ENCODE measurements at regions not wholly inside any gene's neighbourhood (a gene's known extent, or its start where the extent isn't known, plus 50 kb on each side); places are given as distances from the start of the nearest gene placed in this dataset.

DNA sequence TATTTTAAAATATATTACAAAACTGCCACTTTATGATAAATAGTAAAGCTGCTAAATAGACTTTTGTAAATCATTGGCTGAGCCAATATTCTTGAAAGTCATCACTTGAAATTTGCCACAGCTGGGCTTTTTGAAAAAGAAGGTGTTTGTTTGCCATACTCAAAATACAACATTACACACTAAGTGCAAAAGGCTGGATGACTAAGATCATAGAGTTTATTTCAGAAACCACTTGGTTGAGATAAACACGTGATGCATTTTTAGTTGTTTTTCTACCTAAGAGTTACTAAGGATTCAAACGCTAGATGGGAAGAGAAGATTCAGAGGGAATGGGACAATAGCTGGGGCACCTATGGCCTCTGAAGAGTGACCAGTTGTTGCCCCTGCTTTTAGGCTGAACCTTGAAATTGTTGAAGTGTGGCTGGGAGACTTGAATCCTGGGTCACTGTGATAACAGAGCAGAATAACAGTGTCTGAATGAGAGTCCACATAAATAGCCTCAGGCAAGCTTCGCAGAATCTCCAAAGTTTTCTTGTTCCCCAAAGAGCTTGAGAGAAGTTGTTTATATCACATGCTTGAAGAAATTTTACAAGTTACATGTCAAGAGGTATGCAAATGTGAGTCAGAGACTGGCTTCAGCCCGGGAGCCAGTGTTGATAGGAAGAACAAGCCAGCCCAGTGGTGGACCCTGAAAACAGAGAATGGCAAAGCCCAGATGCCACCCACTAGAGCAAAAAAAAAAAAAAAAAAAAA is 409.8 kb downstream of the GPD2 start:
- no peaks in the 10 kb centered on the region for H3K9me3 ChIP-seq (ENCODE audit: low read depth, low read length)
- no peak overlapping the region for H3K9ac ChIP-seq (ENCODE audit: insufficient read length)
- H3K4me3 ChIP-seq = no peak overlapping the region
- no peak overlapping the region for H3K27ac ChIP-seq
- TF ChIP-seq FOXP2 (optimal IDR thresholded peaks at IDR 0.05; ENCODE audit: control extremely low read depth, extremely low read length, insufficient read depth) = no peak
- no peak for TF ChIP-seq POLR2AphosphoS5 (IDR thresholded peaks at IDR 0.05; ENCODE audit: borderline replicate concordance, low read depth, low read length)
- TF ChIP-seq EZH2 (IDR thresholded peaks at IDR 0.05) = no peak
- no peaks in the 10 kb centered on the region for H3K36me3 ChIP-seq (ENCODE audit: insufficient read depth, low read length)
- DNase-seq (ENCODE audit: low read depth, low spot score) = no peak

DNA sequence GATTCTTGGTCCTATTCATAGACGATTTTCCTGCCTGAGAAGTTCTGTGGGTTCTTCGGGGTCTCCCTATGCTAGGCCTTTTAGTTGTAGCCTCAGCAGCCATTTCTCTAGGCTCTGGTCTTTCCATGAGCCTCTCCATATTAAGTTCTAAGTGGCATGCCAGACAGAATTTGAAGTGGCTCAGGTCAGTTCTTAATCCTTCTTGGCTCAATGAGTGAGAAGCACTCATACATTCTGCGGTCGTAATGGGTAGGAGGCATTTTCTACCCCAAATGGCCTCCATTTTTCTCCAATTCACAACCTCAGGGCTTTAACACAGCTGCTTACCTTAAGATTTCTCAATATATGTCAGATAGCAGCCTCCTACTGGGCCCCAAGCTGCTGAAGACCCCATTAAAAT is 405.3 kb upstream of the GALNT5 start:
- Histone ChIP-seq H3K4me3 (no peak overlapping the region), H3K27ac (no peak overlapping the region), H3K36me3 (ENCODE audit: insufficient read depth, low read length) (no peaks in the 10 kb centered on the region), H3K9ac (ENCODE audit: insufficient read length) (no peak overlapping the region), H3K9me3 (ENCODE audit: low read depth, low read length) (no peaks in the 10 kb centered on the region)
- no peak for DNase-seq (ENCODE audit: low read depth, low spot score)
- TF ChIP-seq FOXP2 (optimal IDR thresholded peaks at IDR 0.05; ENCODE audit: control extremely low read depth, extremely low read length, insufficient read depth) (no peak), EZH2 (IDR thresholded peaks at IDR 0.05) (no peak), POLR2AphosphoS5 (IDR thresholded peaks at IDR 0.05; ENCODE audit: borderline replicate concordance, low read depth, low read length) (no peak)

DNA sequence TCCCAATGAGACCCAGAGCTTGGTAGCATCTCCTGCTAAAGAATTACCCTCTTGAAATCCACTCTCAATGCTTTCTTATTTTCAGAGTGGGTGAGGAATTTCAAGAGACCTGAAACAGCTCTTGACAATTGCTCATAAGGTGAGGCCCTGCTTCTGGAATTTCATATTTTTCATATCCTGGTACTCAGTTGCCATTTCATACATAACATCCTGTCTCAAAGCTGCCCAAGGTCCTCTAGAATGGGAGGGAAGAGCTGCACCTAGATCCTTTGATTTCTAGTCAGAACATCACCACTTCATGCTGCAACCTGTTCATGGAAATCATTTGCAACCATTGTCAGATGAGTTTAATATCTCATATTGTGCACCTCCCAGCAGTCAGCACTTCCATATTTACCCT is 404.8 kb upstream of the GALNT5 start:
- no peak for TF ChIP-seq FOXP2 (optimal IDR thresholded peaks at IDR 0.05; ENCODE audit: control extremely low read depth, extremely low read length, insufficient read depth)
- no peak for TF ChIP-seq POLR2AphosphoS5 (IDR thresholded peaks at IDR 0.05; ENCODE audit: borderline replicate concordance, low read depth, low read length)
- TF ChIP-seq EZH2 (IDR thresholded peaks at IDR 0.05) = no peak
- H3K36me3 ChIP-seq (ENCODE audit: insufficient read depth, low read length) = no peaks in the 10 kb centered on the region
- no peak overlapping the region for H3K4me3 ChIP-seq
- H3K9ac ChIP-seq (ENCODE audit: insufficient read length) = no peak overlapping the region
- H3K27ac ChIP-seq = no peak overlapping the region
- no peaks in the 10 kb centered on the region for H3K9me3 ChIP-seq (ENCODE audit: low read depth, low read length)
- no peak for DNase-seq (ENCODE audit: low read depth, low spot score)

DNA sequence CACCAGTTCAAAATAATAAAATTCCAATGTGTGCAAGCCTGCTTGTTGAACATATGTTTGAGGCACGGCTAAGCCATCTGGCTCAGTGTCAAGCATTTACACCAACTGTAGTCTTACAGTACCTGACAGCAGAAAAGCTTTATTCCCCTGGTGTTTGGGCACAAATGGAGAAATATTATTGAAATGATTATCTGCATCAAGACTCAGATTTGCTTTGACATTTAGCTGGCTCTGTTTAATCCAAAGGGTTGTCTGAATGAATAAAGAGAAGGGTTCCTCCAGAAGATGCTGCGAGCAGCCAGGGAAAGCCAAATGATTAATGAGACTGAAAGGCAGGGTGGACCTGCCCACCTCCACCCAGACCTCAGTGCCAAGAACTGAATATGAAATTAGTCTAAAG is 393.2 kb upstream of the GALNT5 start:
- no peak overlapping the region for H3K27ac ChIP-seq
- no peak for DNase-seq (ENCODE audit: low read depth, low spot score)
- H3K9ac ChIP-seq (ENCODE audit: insufficient read length) = no peak overlapping the region
- no peak for TF ChIP-seq EZH2 (IDR thresholded peaks at IDR 0.05)
- TF ChIP-seq FOXP2 (optimal IDR thresholded peaks at IDR 0.05; ENCODE audit: control extremely low read depth, extremely low read length, insufficient read depth) = no peak
- no peak for TF ChIP-seq POLR2AphosphoS5 (IDR thresholded peaks at IDR 0.05; ENCODE audit: borderline replicate concordance, low read depth, low read length)
- H3K9me3 ChIP-seq (ENCODE audit: low read depth, low read length) = no peaks in the 10 kb centered on the region
- H3K36me3 ChIP-seq (ENCODE audit: insufficient read depth, low read length) = no peaks in the 10 kb centered on the region
- no peak overlapping the region for H3K4me3 ChIP-seq

DNA sequence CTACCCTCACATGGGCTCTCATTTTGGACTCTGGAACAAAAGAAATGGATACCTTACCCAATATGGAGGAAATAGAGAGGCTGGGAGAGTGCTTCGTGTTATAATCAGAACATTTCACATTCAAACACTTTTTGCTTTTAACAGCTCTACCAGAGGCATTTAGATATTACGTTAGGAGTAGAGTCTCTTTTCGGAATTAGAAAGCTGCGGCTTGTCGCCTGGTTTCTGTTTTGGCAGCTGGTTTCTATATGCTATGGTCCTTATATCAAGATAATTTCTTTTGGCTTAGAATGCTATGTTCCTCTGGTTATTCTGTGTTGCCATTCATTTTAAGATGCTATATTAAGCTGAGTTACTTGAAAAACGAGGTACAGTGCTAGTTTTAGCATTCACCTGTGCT is 392.8 kb upstream of the GALNT5 start:
- DNase-seq (ENCODE audit: low read depth, low spot score) = no peak
- Histone ChIP-seq H3K9ac (ENCODE audit: insufficient read length) (no peak overlapping the region), H3K36me3 (ENCODE audit: insufficient read depth, low read length) (no peaks in the 10 kb centered on the region), H3K4me3 (no peak overlapping the region), H3K27ac (no peak overlapping the region), H3K9me3 (ENCODE audit: low read depth, low read length) (no peaks in the 10 kb centered on the region)
- TF ChIP-seq FOXP2 (optimal IDR thresholded peaks at IDR 0.05; ENCODE audit: control extremely low read depth, extremely low read length, insufficient read depth) (no peak), EZH2 (IDR thresholded peaks at IDR 0.05) (no peak), POLR2AphosphoS5 (IDR thresholded peaks at IDR 0.05; ENCODE audit: borderline replicate concordance, low read depth, low read length) (no peak)

DNA sequence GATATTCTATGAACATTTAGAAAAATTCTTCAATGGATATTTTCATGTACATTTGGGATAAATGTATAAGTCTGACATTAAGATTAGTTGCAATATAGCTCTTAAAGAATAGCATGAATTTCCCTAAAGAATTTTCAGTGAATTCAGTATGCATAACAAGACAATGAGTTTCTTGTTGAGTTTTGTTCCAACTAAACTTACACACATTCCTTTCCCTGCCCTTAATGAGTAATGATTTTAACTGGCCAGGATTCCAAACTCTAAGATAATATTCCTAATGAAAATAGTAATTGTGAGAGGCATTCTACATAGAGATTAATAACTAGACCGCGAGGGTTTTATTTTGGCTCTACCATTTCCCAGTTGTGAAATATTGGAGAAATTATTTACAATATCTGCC is 390.3 kb upstream of the GALNT5 start:
- H3K9ac ChIP-seq (ENCODE audit: insufficient read length) = no peak overlapping the region
- no peak overlapping the region for H3K27ac ChIP-seq
- H3K4me3 ChIP-seq = no peak overlapping the region
- no peak for DNase-seq (ENCODE audit: low read depth, low spot score)
- H3K9me3 ChIP-seq (ENCODE audit: low read depth, low read length) = no peaks in the 10 kb centered on the region
- H3K36me3 ChIP-seq (ENCODE audit: insufficient read depth, low read length) = no peaks in the 10 kb centered on the region
- no peak for TF ChIP-seq FOXP2 (optimal IDR thresholded peaks at IDR 0.05; ENCODE audit: control extremely low read depth, extremely low read length, insufficient read depth)
- TF ChIP-seq POLR2AphosphoS5 (IDR thresholded peaks at IDR 0.05; ENCODE audit: borderline replicate concordance, low read depth, low read length) = no peak
- no peak for TF ChIP-seq EZH2 (IDR thresholded peaks at IDR 0.05)

DNA sequence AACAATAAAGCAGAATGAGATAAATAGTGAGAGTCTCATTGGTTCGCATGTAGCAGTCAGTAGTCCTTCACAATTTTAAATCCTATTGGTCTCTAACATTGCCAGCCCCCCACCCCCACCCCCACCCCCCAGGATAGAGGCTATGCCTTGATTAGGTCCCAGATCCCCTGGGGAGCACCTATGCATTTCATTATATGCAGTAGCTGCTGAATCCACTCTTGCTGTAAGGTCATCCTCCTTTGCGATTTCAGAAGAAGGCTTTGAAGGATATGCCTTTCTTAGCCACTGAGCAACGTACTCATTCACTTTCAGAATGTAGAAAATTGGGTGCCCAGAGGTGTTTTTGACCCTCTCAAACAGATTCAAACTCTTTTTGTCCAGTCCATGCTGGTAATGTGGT is 382.8 kb upstream of the GALNT5 start:
- H3K36me3 ChIP-seq (ENCODE audit: insufficient read depth, low read length) = no peaks in the 10 kb centered on the region
- no peak for DNase-seq (ENCODE audit: low read depth, low spot score)
- TF ChIP-seq POLR2AphosphoS5 (IDR thresholded peaks at IDR 0.05; ENCODE audit: borderline replicate concordance, low read depth, low read length) (no peak), FOXP2 (optimal IDR thresholded peaks at IDR 0.05; ENCODE audit: control extremely low read depth, extremely low read length, insufficient read depth) (no peak)
- H3K9me3 ChIP-seq (ENCODE audit: low read depth, low read length) = no peaks in the 10 kb centered on the region
- no peak overlapping the region for H3K4me3 ChIP-seq
- no peak overlapping the region for H3K9ac ChIP-seq (ENCODE audit: insufficient read length)
- H3K27ac ChIP-seq = no peak overlapping the region

DNA sequence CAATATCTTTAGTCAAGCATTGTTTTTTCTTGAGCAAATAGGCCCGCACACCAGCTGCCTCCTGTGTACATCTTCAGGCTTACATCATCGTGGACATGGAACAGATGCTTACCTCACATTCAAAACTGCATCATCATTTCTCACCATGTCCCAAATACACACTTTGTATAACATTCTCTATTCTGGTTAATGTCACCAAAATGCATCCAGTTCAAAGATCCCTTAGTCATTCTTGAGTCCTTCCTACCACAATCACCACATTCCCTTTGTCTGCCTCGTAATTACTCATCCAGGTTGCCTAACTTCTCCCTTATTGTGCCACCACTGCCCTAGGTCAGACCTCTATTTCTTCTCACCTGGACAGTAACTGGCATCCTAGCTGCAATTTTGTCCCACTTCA is 373.7 kb upstream of the GALNT5 start:
- no peaks in the 10 kb centered on the region for H3K9me3 ChIP-seq (ENCODE audit: low read depth, low read length)
- DNase-seq (ENCODE audit: low read depth, low spot score) = no peak
- H3K9ac ChIP-seq (ENCODE audit: insufficient read length) = no peak overlapping the region
- no peak for TF ChIP-seq FOXP2 (optimal IDR thresholded peaks at IDR 0.05; ENCODE audit: control extremely low read depth, extremely low read length, insufficient read depth)
- no peak for TF ChIP-seq EZH2 (IDR thresholded peaks at IDR 0.05)
- TF ChIP-seq POLR2AphosphoS5 (IDR thresholded peaks at IDR 0.05; ENCODE audit: borderline replicate concordance, low read depth, low read length) = no peak
- H3K4me3 ChIP-seq = no peak overlapping the region
- no peaks in the 10 kb centered on the region for H3K36me3 ChIP-seq (ENCODE audit: insufficient read depth, low read length)
- H3K27ac ChIP-seq = no peak overlapping the region

DNA sequence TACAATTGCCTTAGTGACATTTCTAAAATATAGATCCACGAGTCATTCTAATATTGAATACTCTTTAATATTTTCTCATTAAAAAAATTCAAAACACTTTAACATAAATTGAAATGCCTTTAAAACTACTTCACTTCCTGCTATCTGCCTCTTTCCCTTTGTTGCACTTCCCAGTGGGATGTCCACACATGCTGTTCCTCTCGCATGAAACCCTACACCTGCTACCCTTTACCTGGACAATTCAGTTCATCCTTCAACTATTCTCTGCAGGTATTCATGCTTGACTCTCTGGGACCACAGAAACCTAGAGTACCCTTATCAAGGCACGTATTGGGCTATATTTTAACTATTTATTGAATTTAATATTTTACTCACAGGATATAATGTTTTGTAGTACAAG is 373.3 kb upstream of the GALNT5 start:
- Histone ChIP-seq H3K27ac (no peak overlapping the region), H3K9ac (ENCODE audit: insufficient read length) (no peak overlapping the region), H3K36me3 (ENCODE audit: insufficient read depth, low read length) (no peaks in the 10 kb centered on the region), H3K4me3 (no peak overlapping the region), H3K9me3 (ENCODE audit: low read depth, low read length) (no peaks in the 10 kb centered on the region)
- DNase-seq (ENCODE audit: low read depth, low spot score) = no peak
- no peak for TF ChIP-seq EZH2 (IDR thresholded peaks at IDR 0.05)
- no peak for TF ChIP-seq FOXP2 (optimal IDR thresholded peaks at IDR 0.05; ENCODE audit: control extremely low read depth, extremely low read length, insufficient read depth)

Measured in SK-N-MC (cell line).